ENCODE measurements at regions not wholly inside any gene's neighbourhood (a gene's known extent, or its start where the extent isn't known, plus 50 kb on each side); places are given as distances from the start of the nearest gene placed in this dataset.

GRCh38 chr2:43020990-43021669 is 205.3 kb downstream of the ZFP36L2 start:
- TF ChIP-seq CTCF (IDR thresholded peaks at IDR 0.05) (no peak), POLR2A (IDR thresholded peaks at IDR 0.05) (no peak)

Measured in transverse colon (tissue), 3 donors.